ENCODE measurements at regions not wholly inside any gene's neighbourhood (a gene's known extent, or its start where the extent isn't known, plus 50 kb on each side); places are given as distances from the start of the nearest gene placed in this dataset.

- TF ChIP-seq, protein P1, sequence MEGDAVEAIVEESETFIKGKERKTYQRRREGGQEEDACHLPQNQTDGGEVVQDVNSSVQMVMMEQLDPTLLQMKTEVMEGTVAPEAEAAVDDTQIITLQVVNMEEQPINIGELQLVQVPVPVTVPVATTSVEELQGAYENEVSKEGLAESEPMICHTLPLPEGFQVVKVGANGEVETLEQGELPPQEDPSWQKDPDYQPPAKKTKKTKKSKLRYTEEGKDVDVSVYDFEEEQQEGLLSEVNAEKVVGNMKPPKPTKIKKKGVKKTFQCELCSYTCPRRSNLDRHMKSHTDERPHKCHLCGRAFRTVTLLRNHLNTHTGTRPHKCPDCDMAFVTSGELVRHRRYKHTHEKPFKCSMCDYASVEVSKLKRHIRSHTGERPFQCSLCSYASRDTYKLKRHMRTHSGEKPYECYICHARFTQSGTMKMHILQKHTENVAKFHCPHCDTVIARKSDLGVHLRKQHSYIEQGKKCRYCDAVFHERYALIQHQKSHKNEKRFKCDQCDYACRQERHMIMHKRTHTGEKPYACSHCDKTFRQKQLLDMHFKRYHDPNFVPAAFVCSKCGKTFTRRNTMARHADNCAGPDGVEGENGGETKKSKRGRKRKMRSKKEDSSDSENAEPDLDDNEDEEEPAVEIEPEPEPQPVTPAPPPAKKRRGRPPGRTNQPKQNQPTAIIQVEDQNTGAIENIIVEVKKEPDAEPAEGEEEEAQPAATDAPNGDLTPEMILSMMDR (IDR thresholded peaks at IDR 0.05) = no peak
- TF ChIP-seq POLR2A (IDR thresholded peaks at IDR 0.05) = no peak
- TF ChIP-seq POLR2AphosphoS5 (IDR thresholded peaks at IDR 0.05; ENCODE audit: insufficient read depth in 1 of 2, low read depth in 1 of 2) = no peak
These were observed 137.6 kb upstream of the SPACA7 start for GRCh38 chr13:112238436-112238995.
